Spleen (tissue), 7 donors: ENCODE measurements at regions not wholly inside any gene's neighbourhood (a gene's known extent, or its start where the extent isn't known, plus 50 kb on each side); places are given as distances from the start of the nearest gene placed in this dataset.

Experiments
- POLR2AphosphoS5 ChIP-seq, 3 donors: sonication (generic); formaldehyde crosslinking; IDR thresholded peaks; one replicate each; pipeline ENCODE4 v1.5.1; 2017; ENCODE audit warnings: antibody characterized with exemption in 3 of 3
- TF ChIP-seq, protein P1 (sequence below), 11 experiments: fragments of 200-600 bp in 7 of 11; fragments of 450-650 bp in 4 of 11; sonication (generic) in 4 of 11; IDR thresholded peaks in 8 of 11; conservative IDR thresholded peaks in 3 of 11; 1 replicate in 7 of 11; 2 replicates in 4 of 11; pipeline versions ENCODE4 v1.4.0 to v1.8.0; 2016 to 2021; ENCODE audit warnings: antibody characterized with exemption in 11 of 11, inconsistent platforms in 4 of 11, mild to moderate bottlenecking in 1 of 11
- donor health status: DM: no; HTN: no; CAD: no; lungs with moderate emphysema.
- donor health status: DM: no; HTN: no; CAD: no.
- donor health status: DM: no; HTN: no; CAD: no.

DNA sequence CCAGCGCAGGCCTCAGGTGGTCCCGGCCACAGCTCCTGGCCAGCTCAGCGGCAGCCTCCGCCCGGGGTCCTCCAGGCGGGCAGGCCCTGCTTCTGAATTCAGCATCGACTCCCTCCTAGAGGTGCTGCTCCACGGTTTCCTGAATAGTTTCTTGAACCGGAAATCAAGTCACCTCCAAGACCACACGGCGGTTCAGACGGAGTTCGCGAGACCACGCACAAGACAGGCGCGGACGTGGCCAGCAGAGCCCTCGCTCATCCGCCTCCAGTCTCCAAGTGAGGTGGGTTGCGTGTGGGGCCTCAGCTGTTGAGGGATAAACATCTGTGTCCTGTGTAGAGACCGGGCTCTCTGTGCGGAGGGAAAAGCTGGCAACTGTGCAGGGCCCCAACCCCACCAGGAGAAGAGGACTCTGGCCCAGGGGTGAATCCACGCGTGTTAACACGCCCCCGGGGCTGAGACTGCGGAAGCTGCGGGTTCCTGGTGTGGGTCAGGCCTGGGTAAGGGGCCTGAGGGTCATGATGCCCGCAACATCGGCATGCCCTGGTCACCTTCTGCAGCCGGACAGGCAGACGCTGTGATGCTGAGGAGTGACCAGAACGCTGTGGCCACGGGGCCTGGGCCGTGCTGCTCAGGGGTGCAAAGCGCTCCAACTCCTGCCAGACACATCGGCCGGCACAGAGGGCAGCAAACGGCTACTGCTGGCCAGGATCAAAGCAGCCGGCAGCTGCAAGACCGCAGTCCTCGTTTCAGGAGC lies 55.0 kb upstream of the METRNL start:
- TF ChIP-seq POLR2AphosphoS5 (IDR thresholded peaks at IDR 0.05), result no peak
- TF ChIP-seq, protein P1, sequence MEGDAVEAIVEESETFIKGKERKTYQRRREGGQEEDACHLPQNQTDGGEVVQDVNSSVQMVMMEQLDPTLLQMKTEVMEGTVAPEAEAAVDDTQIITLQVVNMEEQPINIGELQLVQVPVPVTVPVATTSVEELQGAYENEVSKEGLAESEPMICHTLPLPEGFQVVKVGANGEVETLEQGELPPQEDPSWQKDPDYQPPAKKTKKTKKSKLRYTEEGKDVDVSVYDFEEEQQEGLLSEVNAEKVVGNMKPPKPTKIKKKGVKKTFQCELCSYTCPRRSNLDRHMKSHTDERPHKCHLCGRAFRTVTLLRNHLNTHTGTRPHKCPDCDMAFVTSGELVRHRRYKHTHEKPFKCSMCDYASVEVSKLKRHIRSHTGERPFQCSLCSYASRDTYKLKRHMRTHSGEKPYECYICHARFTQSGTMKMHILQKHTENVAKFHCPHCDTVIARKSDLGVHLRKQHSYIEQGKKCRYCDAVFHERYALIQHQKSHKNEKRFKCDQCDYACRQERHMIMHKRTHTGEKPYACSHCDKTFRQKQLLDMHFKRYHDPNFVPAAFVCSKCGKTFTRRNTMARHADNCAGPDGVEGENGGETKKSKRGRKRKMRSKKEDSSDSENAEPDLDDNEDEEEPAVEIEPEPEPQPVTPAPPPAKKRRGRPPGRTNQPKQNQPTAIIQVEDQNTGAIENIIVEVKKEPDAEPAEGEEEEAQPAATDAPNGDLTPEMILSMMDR (IDR thresholded peaks at IDR 0.05 in 8 of 11, conservative IDR thresholded peaks at IDR 0.05 in 3 of 11), result no peak
